GM23338 (cell line): ENCODE measurements at regions not wholly inside any gene's neighbourhood (a gene's known extent, or its start where the extent isn't known, plus 50 kb on each side); places are given as distances from the start of the nearest gene placed in this dataset.

Experiments
- ATAC-seq: fragments of 200-7000 bp; cut with Tn5 transposase; 3 replicates; pipeline ENCODE4 v1.9.1; 2020
- DNase-seq: peaks from one replicate; pipeline ENCODE4 v3.0.0-alpha.2; 2015; ENCODE audit warnings: low spot score
- H2AFZ ChIP-seq: fragments of 200-600 bp; sonication (generic); 2 replicates; pipeline ENCODE4 v1.8.0; 2016; ENCODE audit warnings: antibody characterized with exemption, mild to moderate bottlenecking, moderate library complexity
- H3F3A ChIP-seq: fragments of 200-600 bp; sonication (generic); replicated peaks from 2 replicates; pipeline ENCODE4 v1.8.0; 2017; ENCODE audit warnings: antibody characterized with exemption, mixed run types, low read depth
- H3K27ac ChIP-seq: fragments of 200-600 bp; sonication (generic); 2 replicates; pipeline ENCODE4 v1.6.1; 2016; ENCODE audit warnings: low read depth
- H3K27me3 ChIP-seq: fragments of 200-600 bp; sonication (generic); 2 replicates; pipeline ENCODE4 v1.8.0; 2016; ENCODE audit warnings: mild to moderate bottlenecking, mixed run types, moderate library complexity; ENCODE audit not compliant: insufficient read depth
- H3K36me3 ChIP-seq: fragments of 200-600 bp; sonication (generic); 2 replicates; pipeline ENCODE4 v1.8.0; 2016; ENCODE audit warnings: mild to moderate bottlenecking; ENCODE audit not compliant: insufficient read depth
- H3K4me1 ChIP-seq: fragments of 200-600 bp; sonication (generic); 2 replicates; pipeline ENCODE4 v1.8.0; 2016; ENCODE audit warnings: mild to moderate bottlenecking, moderate library complexity; ENCODE audit not compliant: insufficient read depth
- H3K4me2 ChIP-seq: fragments of 200-600 bp; sonication (generic); 2 replicates; pipeline ENCODE4 v1.7.1; 2017; ENCODE audit warnings: mixed run types
- H3K4me3 ChIP-seq: fragments of 200-600 bp; sonication (generic); 2 replicates; pipeline ENCODE4 v1.6.1; 2016; ENCODE audit warnings: mixed run types
- H3K79me2 ChIP-seq: fragments of 200-600 bp; sonication (generic); replicated peaks from 2 replicates; pipeline ENCODE4 v1.8.0; 2017; ENCODE audit warnings: mild to moderate bottlenecking; ENCODE audit not compliant: insufficient read depth
- H3K9me2 ChIP-seq: fragments of 200-600 bp; sonication (generic); 2 replicates; pipeline ENCODE4 v1.8.0; 2017; ENCODE audit not compliant: insufficient read depth
- H4K20me1 ChIP-seq: fragments of 200-600 bp; sonication (generic); replicated peaks from 2 replicates; pipeline ENCODE4 v1.8.0; 2017; ENCODE audit warnings: mild to moderate bottlenecking; ENCODE audit not compliant: insufficient read depth
- H3K27ac Mint-ChIP-seq: 2 replicates; pipeline ENCODE4 v1.8.0; 2020; ENCODE audit warnings: inconsistent platforms, mild to moderate bottlenecking, moderate library complexity, mixed read lengths
- H3K27me3 Mint-ChIP-seq: 3 replicates; pipeline ENCODE4 v1.8.0; 2022; ENCODE audit warnings: low read depth, mild to moderate bottlenecking, moderate library complexity, mixed read lengths, inconsistent platforms; ENCODE audit not compliant: insufficient read depth, poor library complexity
- H3K36me3 Mint-ChIP-seq: 3 replicates; pipeline ENCODE4 v1.8.0; 2021; ENCODE audit warnings: low read depth, mild to moderate bottlenecking, inconsistent platforms, moderate library complexity, mixed read lengths
- H3K4me1 Mint-ChIP-seq: 3 replicates; pipeline ENCODE4 v1.8.0; 2020; ENCODE audit warnings: mild to moderate bottlenecking, inconsistent platforms, mixed read lengths
- H3K4me3 Mint-ChIP-seq: 3 replicates; pipeline ENCODE4 v1.8.0; 2021; ENCODE audit warnings: moderate library complexity, mild to moderate bottlenecking, inconsistent platforms, mixed read lengths
- H3K9me3 Mint-ChIP-seq: 3 replicates; pipeline ENCODE4 v1.8.0; 2020; ENCODE audit warnings: moderate library complexity, mild to moderate bottlenecking, inconsistent platforms, mixed read lengths
- CREB1 ChIP-seq: fragments of 250-450 bp; sonication (Bioruptor Pico); IDR thresholded peaks from 2 replicates; pipeline ENCODE4 v1.5.0; 2020; ENCODE audit warnings: low read depth, mild to moderate bottlenecking, moderate library complexity
- CTCF ChIP-seq, 2 experiments: fragments of 200-600 bp in 1 of 2; sonication (generic) in 1 of 2; conservative IDR thresholded peaks; 2 replicates each; pipeline versions ENCODE4 v1.5.1 to v1.6.1; 2016 to 2017; ENCODE audit warnings: antibody characterized with exemption in 2 of 2, low read depth in 2 of 2, mild to moderate bottlenecking in 2 of 2, moderate library complexity in 1 of 2
- EZH2 ChIP-seq: fragments of 200-600 bp; sonication (generic); IDR thresholded peaks from one replicate; pipeline ENCODE4 v1.8.0; 2017; ENCODE audit warnings: antibody characterized with exemption, mild to moderate bottlenecking, low read depth; ENCODE audit not compliant: unreplicated experiment
- EZH2phosphoT487 ChIP-seq: fragments of 200-600 bp; sonication (generic); IDR thresholded peaks from one replicate; pipeline ENCODE4 v1.8.1; 2018; ENCODE audit warnings: antibody characterized with exemption; ENCODE audit not compliant: unreplicated experiment
- JUNB ChIP-seq: IDR thresholded peaks from one replicate; pipeline ENCODE4 v1.6.1; 2016; ENCODE audit warnings: antibody characterized with exemption; ENCODE audit not compliant: unreplicated experiment
- NANOG ChIP-seq: IDR thresholded peaks from 2 replicates; pipeline ENCODE4 v1.6.1; 2016; ENCODE audit warnings: antibody characterized with exemption, borderline replicate concordance
- POLR2AphosphoS5 ChIP-seq: IDR thresholded peaks from 2 replicates; pipeline ENCODE4 v1.6.1; 2016; ENCODE audit warnings: antibody characterized with exemption, low read depth
- REST ChIP-seq: IDR thresholded peaks from one replicate; pipeline ENCODE4 v1.6.1; 2018; ENCODE audit warnings: antibody characterized with exemption; ENCODE audit not compliant: unreplicated experiment
- STAT1 ChIP-seq: IDR thresholded peaks from one replicate; pipeline ENCODE4 v1.6.1; 2016; ENCODE audit warnings: antibody characterized with exemption; ENCODE audit not compliant: unreplicated experiment
- ZNF331 ChIP-seq: fragments of 250-450 bp; sonication (Bioruptor Pico); IDR thresholded peaks from 2 replicates; pipeline ENCODE4 v1.5.0; 2020; ENCODE audit warnings: low read depth, mild to moderate bottlenecking, moderate library complexity
- ZNF462 ChIP-seq: fragments of 250-450 bp; sonication (Bioruptor Pico); IDR thresholded peaks from 2 replicates; pipeline ENCODE4 v1.5.0; 2020; ENCODE audit warnings: mild to moderate bottlenecking, moderate library complexity

GRCh38 chr1:217052196-217052595 is 329.0 kb upstream of the ESRRG start:
- no peak overlapping the region for H2AFZ ChIP-seq

GRCh38 chr1:217049721-217050120 is 326.5 kb upstream of the ESRRG start:
- peaks cover 4% of the 10 kb centered on the region; the same call in 1 of the 3 replicates for H3K4me1 Mint-ChIP-seq
- no peaks in the 10 kb centered on the region; the same call in 2 of the 3 replicates for H3K36me3 Mint-ChIP-seq
- Histone ChIP-seq H3K9me2 (peaks cover 11% of the 10 kb centered on the region), H3K79me2 (no peaks in the 10 kb centered on the region), H3F3A (no peaks in the 10 kb centered on the region), H4K20me1 (no peaks in the 10 kb centered on the region), H3K4me1 (no peaks in the 10 kb centered on the region), H3K36me3 (no peaks in the 10 kb centered on the region), H3K27me3 (no peaks in the 10 kb centered on the region), H3K4me3 (no peak overlapping the region), H3K4me2 (no peak overlapping the region), H3K27ac (no peak overlapping the region), H2AFZ (no peak overlapping the region)
- H3K27me3 Mint-ChIP-seq: peaks cover 4% of the 10 kb centered on the region
- H3K4me3 Mint-ChIP-seq: no peak overlapping the region
- no peaks in the 10 kb centered on the region for H3K9me3 Mint-ChIP-seq
- no peak for ATAC-seq
- no peak overlapping the region for H3K27ac Mint-ChIP-seq
- no peak for DNase-seq
- no peak for TF ChIP-seq ZNF462 (CRISPR knock-in tag)
- TF ChIP-seq STAT1: no peak
- no peak for TF ChIP-seq REST
- TF ChIP-seq JUNB: no peak
- no peak for TF ChIP-seq POLR2AphosphoS5
- TF ChIP-seq EZH2: no peak
- no peak for TF ChIP-seq NANOG
- TF ChIP-seq ZNF331 (CRISPR knock-in tag): no peak
- TF ChIP-seq EZH2phosphoT487: no peak
- no peak for TF ChIP-seq CTCF (conservative IDR thresholded peaks at IDR 0.05; ENCODE audit: low read depth in 2 of 2)
- no peak for TF ChIP-seq CREB1 (CRISPR knock-in tag)

More at GRCh38 chr1:217052196-217052595, 329.0 kb upstream of the ESRRG start:
- H3K27me3 ChIP-seq: no peaks in the 10 kb centered on the region
- no peak overlapping the region for H3K27ac ChIP-seq
- DNase-seq: no peak
- H3K4me1 Mint-ChIP-seq: peaks cover 4% of the 10 kb centered on the region; the same call in 1 of the 3 replicates
- no peak for ATAC-seq
- no peak overlapping the region for H3K27ac Mint-ChIP-seq
- no peak overlapping the region for H3K4me3 ChIP-seq
- H3K36me3 Mint-ChIP-seq: no peaks in the 10 kb centered on the region; the same call in 2 of the 3 replicates
- H3K4me3 Mint-ChIP-seq: no peak overlapping the region
- no peaks in the 10 kb centered on the region for H3F3A ChIP-seq
- no peaks in the 10 kb centered on the region for H3K9me3 Mint-ChIP-seq
- H3K4me1 ChIP-seq: no peaks in the 10 kb centered on the region
- H3K27me3 Mint-ChIP-seq: peaks cover 4% of the 10 kb centered on the region
- TF ChIP-seq JUNB: no peak
- no peak for TF ChIP-seq STAT1
- TF ChIP-seq ZNF331 (CRISPR knock-in tag): no peak
- H3K4me2 ChIP-seq: no peak overlapping the region
- no peaks in the 10 kb centered on the region for H3K36me3 ChIP-seq
- H3K79me2 ChIP-seq: no peaks in the 10 kb centered on the region
- no peaks in the 10 kb centered on the region for H4K20me1 ChIP-seq
- peaks cover 18% of the 10 kb centered on the region for H3K9me2 ChIP-seq
